K562 (cell line): ENCODE measurements at regions not wholly inside any gene's neighbourhood (a gene's known extent, or its start where the extent isn't known, plus 50 kb on each side); places are given as distances from the start of the nearest gene placed in this dataset.

ENCODE experiments used
- CEBPB ChIP-seq: fragments of 450-650 bp; IDR thresholded peaks from 2 replicates; pipeline ENCODE4 v1.6.1; 2016; ENCODE audit warnings: missing genetic modification characterization, missing compliant biosample characterization
- TCF3 ChIP-seq: sonication (generic); formaldehyde crosslinking; IDR thresholded peaks from 2 replicates; pipeline ENCODE4 v1.4.0; 2020; ENCODE audit warnings: mild to moderate bottlenecking, missing genetic modification reagents
- TF ChIP-seq, protein P1 (sequence below), 2 experiments: fragments of 450-650 bp; formaldehyde crosslinking in 1 of 2; IDR thresholded peaks; 2 replicates each; pipeline versions ENCODE4 v1.4.0 to v1.6.1; 2014 to 2020; ENCODE audit warnings: mild to moderate bottlenecking in 2 of 2, borderline replicate concordance in 1 of 2, low read depth in 1 of 2
- TF ChIP-seq, protein P2 (sequence below): fragments of 250-450 bp; sonication (Bioruptor Pico); IDR thresholded peaks from 2 replicates; pipeline ENCODE4 v1.5.0; 2020; ENCODE audit warnings: mild to moderate bottlenecking

DNA sequence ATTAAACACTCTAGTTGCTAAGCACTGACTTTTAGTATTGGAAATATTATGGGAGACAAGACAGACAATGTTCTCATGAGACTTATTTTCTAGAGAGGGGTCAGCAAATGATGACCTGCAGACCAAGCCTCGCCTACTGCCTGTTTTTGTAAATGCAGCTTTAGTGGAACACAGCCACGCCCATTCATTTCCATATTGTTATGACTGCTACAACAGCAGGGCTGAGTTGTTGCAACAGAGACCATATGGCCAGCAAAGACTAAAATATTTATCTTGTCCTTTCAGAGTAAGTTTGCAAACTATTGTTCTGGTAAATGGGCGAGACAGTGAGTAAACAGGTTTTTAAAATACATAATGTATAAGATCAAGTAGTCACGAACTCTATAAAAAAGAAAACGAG lies 570.2 kb downstream of the NTRK3 start (continued):
- TF ChIP-seq, protein P1, sequence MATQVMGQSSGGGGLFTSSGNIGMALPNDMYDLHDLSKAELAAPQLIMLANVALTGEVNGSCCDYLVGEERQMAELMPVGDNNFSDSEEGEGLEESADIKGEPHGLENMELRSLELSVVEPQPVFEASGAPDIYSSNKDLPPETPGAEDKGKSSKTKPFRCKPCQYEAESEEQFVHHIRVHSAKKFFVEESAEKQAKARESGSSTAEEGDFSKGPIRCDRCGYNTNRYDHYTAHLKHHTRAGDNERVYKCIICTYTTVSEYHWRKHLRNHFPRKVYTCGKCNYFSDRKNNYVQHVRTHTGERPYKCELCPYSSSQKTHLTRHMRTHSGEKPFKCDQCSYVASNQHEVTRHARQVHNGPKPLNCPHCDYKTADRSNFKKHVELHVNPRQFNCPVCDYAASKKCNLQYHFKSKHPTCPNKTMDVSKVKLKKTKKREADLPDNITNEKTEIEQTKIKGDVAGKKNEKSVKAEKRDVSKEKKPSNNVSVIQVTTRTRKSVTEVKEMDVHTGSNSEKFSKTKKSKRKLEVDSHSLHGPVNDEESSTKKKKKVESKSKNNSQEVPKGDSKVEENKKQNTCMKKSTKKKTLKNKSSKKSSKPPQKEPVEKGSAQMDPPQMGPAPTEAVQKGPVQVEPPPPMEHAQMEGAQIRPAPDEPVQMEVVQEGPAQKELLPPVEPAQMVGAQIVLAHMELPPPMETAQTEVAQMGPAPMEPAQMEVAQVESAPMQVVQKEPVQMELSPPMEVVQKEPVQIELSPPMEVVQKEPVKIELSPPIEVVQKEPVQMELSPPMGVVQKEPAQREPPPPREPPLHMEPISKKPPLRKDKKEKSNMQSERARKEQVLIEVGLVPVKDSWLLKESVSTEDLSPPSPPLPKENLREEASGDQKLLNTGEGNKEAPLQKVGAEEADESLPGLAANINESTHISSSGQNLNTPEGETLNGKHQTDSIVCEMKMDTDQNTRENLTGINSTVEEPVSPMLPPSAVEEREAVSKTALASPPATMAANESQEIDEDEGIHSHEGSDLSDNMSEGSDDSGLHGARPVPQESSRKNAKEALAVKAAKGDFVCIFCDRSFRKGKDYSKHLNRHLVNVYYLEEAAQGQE (IDR thresholded peaks at IDR 0.05; ENCODE audit: borderline replicate concordance) = no peak
- TF ChIP-seq, protein P1 (CRISPR knock-in tag; IDR thresholded peaks at IDR 0.05; ENCODE audit: low read depth) = no peak
- peak; percentile 69 for TF ChIP-seq CEBPB (tag)
- TF ChIP-seq, protein P2, sequence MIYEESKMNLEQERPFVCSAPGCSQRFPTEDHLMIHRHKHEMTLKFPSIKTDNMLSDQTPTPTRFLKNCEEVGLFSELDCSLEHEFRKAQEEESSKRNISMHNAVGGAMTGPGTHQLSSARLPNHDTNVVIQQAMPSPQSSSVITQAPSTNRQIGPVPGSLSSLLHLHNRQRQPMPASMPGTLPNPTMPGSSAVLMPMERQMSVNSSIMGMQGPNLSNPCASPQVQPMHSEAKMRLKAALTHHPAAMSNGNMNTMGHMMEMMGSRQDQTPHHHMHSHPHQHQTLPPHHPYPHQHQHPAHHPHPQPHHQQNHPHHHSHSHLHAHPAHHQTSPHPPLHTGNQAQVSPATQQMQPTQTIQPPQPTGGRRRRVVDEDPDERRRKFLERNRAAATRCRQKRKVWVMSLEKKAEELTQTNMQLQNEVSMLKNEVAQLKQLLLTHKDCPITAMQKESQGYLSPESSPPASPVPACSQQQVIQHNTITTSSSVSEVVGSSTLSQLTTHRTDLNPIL (CRISPR knock-in tag) = no peak
- TF ChIP-seq TCF3 (CRISPR knock-in tag) = peak; percentile 36; the same call in 1 of the 2 replicates
